ENCODE measurements at regions not wholly inside any gene's neighbourhood (a gene's known extent, or its start where the extent isn't known, plus 50 kb on each side); places are given as distances from the start of the nearest gene placed in this dataset.

DNA sequence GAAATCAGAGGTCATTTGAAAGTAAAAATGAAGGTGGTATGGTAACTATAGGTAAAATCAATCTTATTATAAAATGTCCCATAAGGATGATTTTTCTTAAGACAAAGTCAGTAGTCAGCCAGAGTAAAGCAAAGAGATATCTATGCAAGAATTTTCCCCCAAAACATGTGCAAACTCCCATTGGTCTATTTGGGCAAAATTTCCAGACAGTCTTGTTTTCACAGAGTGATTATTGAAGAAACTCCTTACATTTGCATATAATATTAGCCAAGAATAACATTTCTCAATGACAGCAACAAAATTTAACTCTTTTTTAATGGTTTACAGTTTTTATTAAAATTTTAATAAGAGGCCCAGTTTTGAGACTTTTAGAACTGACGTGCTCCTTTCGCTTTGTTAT is 406.1 kb upstream of the GRAMD2B start:
- H3K36me3 Mint-ChIP-seq, result peaks cover 3% of the 10 kb centered on the region
- Histone ChIP-seq H3K9me3 (ENCODE audit: low read depth) (no peaks in the 10 kb centered on the region), H3K4me1 (peaks cover 26% of the 10 kb centered on the region), H3K27me3 (no peaks in the 10 kb centered on the region), H3F3A (ENCODE audit: low read depth) (no peaks in the 10 kb centered on the region), H3K4me3 (no peak overlapping the region), H3K36me3 (no peaks in the 10 kb centered on the region), H4K20me1 (ENCODE audit: low read depth) (no peaks in the 10 kb centered on the region), H2AFZ (replicated peaks) (no peak overlapping the region), H3K9ac (no peak overlapping the region), H3K79me2 (ENCODE audit: low read depth) (no peaks in the 10 kb centered on the region), H3K4me2 (no peak overlapping the region), H3K27ac (no peak overlapping the region)
- H3K9me3 Mint-ChIP-seq, result peaks cover 5% of the 10 kb centered on the region
- DNase-seq (ENCODE audit: low spot score), result no peak
- H3K27me3 Mint-ChIP-seq (ENCODE audit: insufficient read depth, low read depth), result no peaks in the 10 kb centered on the region
- no peak for TF ChIP-seq EZH2phosphoT487 (IDR thresholded peaks at IDR 0.05)
- no peak for TF ChIP-seq CTCF (IDR thresholded peaks at IDR 0.05)
- TF ChIP-seq EZH2 (IDR thresholded peaks at IDR 0.05), result no peak
- H3K4me1 Mint-ChIP-seq, result peaks cover 24% of the 10 kb centered on the region
- H3K4me3 Mint-ChIP-seq, result no peak overlapping the region
- H3K27ac Mint-ChIP-seq, result no peak overlapping the region

- Histone ChIP-seq H3K27ac (no peak overlapping the region), H3K4me3 (no peak overlapping the region), H3K27me3 (no peaks in the 10 kb centered on the region), H4K20me1 (ENCODE audit: low read depth) (no peaks in the 10 kb centered on the region), H3K4me1 (peaks cover 14% of the 10 kb centered on the region), H3K9me3 (ENCODE audit: low read depth) (no peaks in the 10 kb centered on the region), H3K36me3 (no peaks in the 10 kb centered on the region), H3K9ac (no peak overlapping the region), H2AFZ (replicated peaks) (no peak overlapping the region), H3K79me2 (ENCODE audit: low read depth) (no peaks in the 10 kb centered on the region), H3K4me2 (no peak overlapping the region), H3F3A (ENCODE audit: low read depth) (no peaks in the 10 kb centered on the region)
- no peak for DNase-seq (ENCODE audit: low spot score)
- Mint-ChIP-seq H3K27me3 (ENCODE audit: insufficient read depth, low read depth) (peaks cover 2% of the 10 kb centered on the region), H3K4me3 (no peak overlapping the region), H3K27ac (no peak overlapping the region), H3K36me3 (peaks cover 3% of the 10 kb centered on the region), H3K9me3 (peaks cover 5% of the 10 kb centered on the region), H3K4me1 (peaks cover 4% of the 10 kb centered on the region)
- TF ChIP-seq EZH2 (IDR thresholded peaks at IDR 0.05) (no peak), CTCF (IDR thresholded peaks at IDR 0.05) (no peak)
Measured at GRCh38 chr5:126020770-126021169, 402.4 kb upstream of the GRAMD2B start.

DNA sequence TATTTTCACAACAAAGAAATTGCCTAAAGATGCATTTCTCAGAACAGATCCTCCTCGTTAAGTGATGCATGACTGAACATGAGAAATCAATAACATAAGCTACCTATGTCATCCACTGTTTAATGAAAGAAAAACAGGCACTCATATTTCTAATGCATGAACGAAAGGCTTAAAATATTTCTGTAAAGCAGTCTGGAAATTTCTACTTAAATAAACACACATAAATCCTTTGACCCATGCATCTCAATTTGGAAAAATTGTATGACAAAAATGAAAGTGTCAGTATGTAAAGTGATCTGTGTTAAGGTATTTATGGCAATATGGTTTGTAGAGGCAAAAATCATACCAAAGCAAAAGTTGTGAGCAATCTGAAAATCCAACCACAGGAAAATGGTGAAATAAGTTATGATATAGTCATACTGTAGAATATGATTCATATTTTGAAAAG is 399.2 kb upstream of the GRAMD2B start:
- peaks cover 4% of the 10 kb centered on the region for H3K4me1 Mint-ChIP-seq
- no peaks in the 10 kb centered on the region for H3K79me2 ChIP-seq (ENCODE audit: low read depth)
- H3K4me2 ChIP-seq, result no peak overlapping the region
- H2AFZ ChIP-seq (replicated peaks), result no peak overlapping the region
- H3K4me3 Mint-ChIP-seq, result no peak overlapping the region
- H3K4me3 ChIP-seq, result no peak overlapping the region
- peaks cover 3% of the 10 kb centered on the region for H3K36me3 Mint-ChIP-seq
- TF ChIP-seq EZH2 (IDR thresholded peaks at IDR 0.05), result no peak
- TF ChIP-seq CTCF (IDR thresholded peaks at IDR 0.05), result no peak
- no peak for TF ChIP-seq EZH2phosphoT487 (IDR thresholded peaks at IDR 0.05)
- H3K9ac ChIP-seq, result no peak overlapping the region
- peaks cover 6% of the 10 kb centered on the region for H3K4me1 ChIP-seq
- peaks cover 4% of the 10 kb centered on the region for H3K27me3 Mint-ChIP-seq (ENCODE audit: insufficient read depth, low read depth)
- H3K27me3 ChIP-seq, result no peaks in the 10 kb centered on the region
- H3K9me3 ChIP-seq (ENCODE audit: low read depth), result no peaks in the 10 kb centered on the region
- no peak overlapping the region for H3K27ac Mint-ChIP-seq
- H3K9me3 Mint-ChIP-seq, result peaks cover 23% of the 10 kb centered on the region
- DNase-seq (ENCODE audit: low spot score), result no peak
- no peaks in the 10 kb centered on the region for H4K20me1 ChIP-seq (ENCODE audit: low read depth)
- H3K36me3 ChIP-seq, result no peaks in the 10 kb centered on the region
- no peaks in the 10 kb centered on the region for H3F3A ChIP-seq (ENCODE audit: low read depth)
- no peak overlapping the region for H3K27ac ChIP-seq
